ENCODE measurements at regions not wholly inside any gene's neighbourhood (a gene's known extent, or its start where the extent isn't known, plus 50 kb on each side); places are given as distances from the start of the nearest gene placed in this dataset.

DNA sequence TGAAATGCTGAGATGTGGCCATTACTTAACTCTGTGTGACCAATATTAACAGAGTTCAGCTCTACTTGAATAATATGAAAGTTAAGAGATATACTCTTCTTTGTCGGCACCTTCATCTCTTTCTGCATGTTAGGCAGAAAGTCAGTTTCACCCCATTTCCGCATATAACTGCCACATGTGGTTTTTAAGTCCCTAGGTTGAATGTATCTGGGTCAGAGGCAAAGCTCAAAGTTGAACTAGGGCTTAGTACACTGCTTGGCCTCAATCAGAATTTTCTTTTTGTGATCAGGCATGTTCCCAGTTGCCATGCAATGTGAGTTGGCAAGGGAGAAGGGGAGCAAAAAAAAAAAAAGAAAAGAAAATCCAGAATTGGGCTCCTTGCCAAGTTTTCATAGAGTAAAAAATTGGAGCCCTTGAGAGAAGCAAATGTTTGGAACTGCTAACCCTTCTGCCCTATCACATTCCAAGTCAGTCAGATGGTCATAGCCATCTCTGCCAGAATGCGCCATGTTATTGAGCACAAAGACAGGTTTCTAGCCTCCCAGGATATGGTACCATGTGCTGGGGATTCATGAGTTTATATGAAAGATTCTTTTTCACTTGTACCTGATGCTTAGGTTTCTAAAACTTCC, 251.2 kb upstream of the RORB start (continued):
- TF ChIP-seq, protein P1, sequence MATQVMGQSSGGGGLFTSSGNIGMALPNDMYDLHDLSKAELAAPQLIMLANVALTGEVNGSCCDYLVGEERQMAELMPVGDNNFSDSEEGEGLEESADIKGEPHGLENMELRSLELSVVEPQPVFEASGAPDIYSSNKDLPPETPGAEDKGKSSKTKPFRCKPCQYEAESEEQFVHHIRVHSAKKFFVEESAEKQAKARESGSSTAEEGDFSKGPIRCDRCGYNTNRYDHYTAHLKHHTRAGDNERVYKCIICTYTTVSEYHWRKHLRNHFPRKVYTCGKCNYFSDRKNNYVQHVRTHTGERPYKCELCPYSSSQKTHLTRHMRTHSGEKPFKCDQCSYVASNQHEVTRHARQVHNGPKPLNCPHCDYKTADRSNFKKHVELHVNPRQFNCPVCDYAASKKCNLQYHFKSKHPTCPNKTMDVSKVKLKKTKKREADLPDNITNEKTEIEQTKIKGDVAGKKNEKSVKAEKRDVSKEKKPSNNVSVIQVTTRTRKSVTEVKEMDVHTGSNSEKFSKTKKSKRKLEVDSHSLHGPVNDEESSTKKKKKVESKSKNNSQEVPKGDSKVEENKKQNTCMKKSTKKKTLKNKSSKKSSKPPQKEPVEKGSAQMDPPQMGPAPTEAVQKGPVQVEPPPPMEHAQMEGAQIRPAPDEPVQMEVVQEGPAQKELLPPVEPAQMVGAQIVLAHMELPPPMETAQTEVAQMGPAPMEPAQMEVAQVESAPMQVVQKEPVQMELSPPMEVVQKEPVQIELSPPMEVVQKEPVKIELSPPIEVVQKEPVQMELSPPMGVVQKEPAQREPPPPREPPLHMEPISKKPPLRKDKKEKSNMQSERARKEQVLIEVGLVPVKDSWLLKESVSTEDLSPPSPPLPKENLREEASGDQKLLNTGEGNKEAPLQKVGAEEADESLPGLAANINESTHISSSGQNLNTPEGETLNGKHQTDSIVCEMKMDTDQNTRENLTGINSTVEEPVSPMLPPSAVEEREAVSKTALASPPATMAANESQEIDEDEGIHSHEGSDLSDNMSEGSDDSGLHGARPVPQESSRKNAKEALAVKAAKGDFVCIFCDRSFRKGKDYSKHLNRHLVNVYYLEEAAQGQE (IDR thresholded peaks at IDR 0.05; ENCODE audit: unreplicated experiment): no peak
- TF ChIP-seq ZNF114 (CRISPR knock-in tag; IDR thresholded peaks at IDR 0.05): no peak
- TF ChIP-seq EZH2phosphoT487 (IDR thresholded peaks at IDR 0.05; ENCODE audit: unreplicated experiment): no peak
- TF ChIP-seq, protein P2, sequence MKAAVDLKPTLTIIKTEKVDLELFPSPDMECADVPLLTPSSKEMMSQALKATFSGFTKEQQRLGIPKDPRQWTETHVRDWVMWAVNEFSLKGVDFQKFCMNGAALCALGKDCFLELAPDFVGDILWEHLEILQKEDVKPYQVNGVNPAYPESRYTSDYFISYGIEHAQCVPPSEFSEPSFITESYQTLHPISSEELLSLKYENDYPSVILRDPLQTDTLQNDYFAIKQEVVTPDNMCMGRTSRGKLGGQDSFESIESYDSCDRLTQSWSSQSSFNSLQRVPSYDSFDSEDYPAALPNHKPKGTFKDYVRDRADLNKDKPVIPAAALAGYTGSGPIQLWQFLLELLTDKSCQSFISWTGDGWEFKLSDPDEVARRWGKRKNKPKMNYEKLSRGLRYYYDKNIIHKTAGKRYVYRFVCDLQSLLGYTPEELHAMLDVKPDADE (IDR thresholded peaks at IDR 0.05): no peak
- no peak for TF ChIP-seq ZNF331 (CRISPR knock-in tag; IDR thresholded peaks at IDR 0.05; ENCODE audit: low read depth)
- no peak for TF ChIP-seq POLR2AphosphoS5 (IDR thresholded peaks at IDR 0.05; ENCODE audit: low read depth)
- no peak for TF ChIP-seq EZH2 (IDR thresholded peaks at IDR 0.05; ENCODE audit: low read depth, unreplicated experiment)
- TF ChIP-seq CREB1 (CRISPR knock-in tag; IDR thresholded peaks at IDR 0.05; ENCODE audit: low read depth): no peak
- TF ChIP-seq NANOG (IDR thresholded peaks at IDR 0.05; ENCODE audit: borderline replicate concordance): no peak

DNA sequence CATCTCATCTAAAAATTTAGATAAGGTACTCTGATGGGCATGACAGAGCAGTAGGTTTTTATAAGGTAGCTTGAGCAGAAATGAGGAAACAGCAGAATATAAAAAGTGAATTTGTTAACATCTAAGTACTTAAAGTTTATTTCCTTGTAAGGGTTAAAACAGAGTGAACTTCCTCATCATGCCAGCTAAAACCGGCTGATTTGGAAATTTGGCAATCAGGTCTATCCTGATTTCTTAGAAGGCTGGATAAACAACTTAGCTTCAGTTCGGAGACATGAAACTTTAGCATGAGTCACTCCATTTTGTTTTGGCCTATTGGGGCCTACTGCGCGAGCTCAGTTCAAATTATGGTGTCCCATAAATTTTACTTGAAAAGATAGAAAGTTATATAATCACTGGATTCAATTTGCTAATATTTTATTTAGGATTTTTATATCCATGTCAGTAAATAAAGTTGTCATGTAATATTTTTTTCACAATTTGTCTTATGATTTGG, 241.6 kb upstream of the RORB start:
- Mint-ChIP-seq H3K36me3 (ENCODE audit: low read depth) (no peaks in the 10 kb centered on the region), H3K4me1 (no peaks in the 10 kb centered on the region), H3K27ac (no peak overlapping the region), H3K27me3 (ENCODE audit: insufficient read depth, low read depth, poor library complexity) (no peaks in the 10 kb centered on the region), H3K4me3 (no peak overlapping the region), H3K9me3 (no peaks in the 10 kb centered on the region; the same call in 2 of the 3 replicates)
- no peaks in the 10 kb centered on the region for H3K27me3 ChIP-seq (ENCODE audit: insufficient read depth)
- H2AFZ ChIP-seq: no peak overlapping the region
- no peak overlapping the region for H3K27ac ChIP-seq (ENCODE audit: low read depth)
- H3K79me2 ChIP-seq (replicated peaks; ENCODE audit: insufficient read depth): no peaks in the 10 kb centered on the region
- no peaks in the 10 kb centered on the region for H4K20me1 ChIP-seq (replicated peaks; ENCODE audit: insufficient read depth)
- no peak overlapping the region for H3K4me3 ChIP-seq
- H3K36me3 ChIP-seq (ENCODE audit: insufficient read depth): no peaks in the 10 kb centered on the region
- H3K9me2 ChIP-seq (ENCODE audit: insufficient read depth): no peaks in the 10 kb centered on the region
- ATAC-seq (no peak), DNase-seq (ENCODE audit: low spot score) (no peak)
- no peaks in the 10 kb centered on the region for H3K4me1 ChIP-seq (ENCODE audit: insufficient read depth)
- H3F3A ChIP-seq (replicated peaks; ENCODE audit: low read depth): no peaks in the 10 kb centered on the region
- no peak overlapping the region for H3K4me2 ChIP-seq
- TF ChIP-seq, protein P3, sequence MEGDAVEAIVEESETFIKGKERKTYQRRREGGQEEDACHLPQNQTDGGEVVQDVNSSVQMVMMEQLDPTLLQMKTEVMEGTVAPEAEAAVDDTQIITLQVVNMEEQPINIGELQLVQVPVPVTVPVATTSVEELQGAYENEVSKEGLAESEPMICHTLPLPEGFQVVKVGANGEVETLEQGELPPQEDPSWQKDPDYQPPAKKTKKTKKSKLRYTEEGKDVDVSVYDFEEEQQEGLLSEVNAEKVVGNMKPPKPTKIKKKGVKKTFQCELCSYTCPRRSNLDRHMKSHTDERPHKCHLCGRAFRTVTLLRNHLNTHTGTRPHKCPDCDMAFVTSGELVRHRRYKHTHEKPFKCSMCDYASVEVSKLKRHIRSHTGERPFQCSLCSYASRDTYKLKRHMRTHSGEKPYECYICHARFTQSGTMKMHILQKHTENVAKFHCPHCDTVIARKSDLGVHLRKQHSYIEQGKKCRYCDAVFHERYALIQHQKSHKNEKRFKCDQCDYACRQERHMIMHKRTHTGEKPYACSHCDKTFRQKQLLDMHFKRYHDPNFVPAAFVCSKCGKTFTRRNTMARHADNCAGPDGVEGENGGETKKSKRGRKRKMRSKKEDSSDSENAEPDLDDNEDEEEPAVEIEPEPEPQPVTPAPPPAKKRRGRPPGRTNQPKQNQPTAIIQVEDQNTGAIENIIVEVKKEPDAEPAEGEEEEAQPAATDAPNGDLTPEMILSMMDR (conservative IDR thresholded peaks at IDR 0.05; ENCODE audit: low read depth in 2 of 2): no peak
- TF ChIP-seq, protein P4, sequence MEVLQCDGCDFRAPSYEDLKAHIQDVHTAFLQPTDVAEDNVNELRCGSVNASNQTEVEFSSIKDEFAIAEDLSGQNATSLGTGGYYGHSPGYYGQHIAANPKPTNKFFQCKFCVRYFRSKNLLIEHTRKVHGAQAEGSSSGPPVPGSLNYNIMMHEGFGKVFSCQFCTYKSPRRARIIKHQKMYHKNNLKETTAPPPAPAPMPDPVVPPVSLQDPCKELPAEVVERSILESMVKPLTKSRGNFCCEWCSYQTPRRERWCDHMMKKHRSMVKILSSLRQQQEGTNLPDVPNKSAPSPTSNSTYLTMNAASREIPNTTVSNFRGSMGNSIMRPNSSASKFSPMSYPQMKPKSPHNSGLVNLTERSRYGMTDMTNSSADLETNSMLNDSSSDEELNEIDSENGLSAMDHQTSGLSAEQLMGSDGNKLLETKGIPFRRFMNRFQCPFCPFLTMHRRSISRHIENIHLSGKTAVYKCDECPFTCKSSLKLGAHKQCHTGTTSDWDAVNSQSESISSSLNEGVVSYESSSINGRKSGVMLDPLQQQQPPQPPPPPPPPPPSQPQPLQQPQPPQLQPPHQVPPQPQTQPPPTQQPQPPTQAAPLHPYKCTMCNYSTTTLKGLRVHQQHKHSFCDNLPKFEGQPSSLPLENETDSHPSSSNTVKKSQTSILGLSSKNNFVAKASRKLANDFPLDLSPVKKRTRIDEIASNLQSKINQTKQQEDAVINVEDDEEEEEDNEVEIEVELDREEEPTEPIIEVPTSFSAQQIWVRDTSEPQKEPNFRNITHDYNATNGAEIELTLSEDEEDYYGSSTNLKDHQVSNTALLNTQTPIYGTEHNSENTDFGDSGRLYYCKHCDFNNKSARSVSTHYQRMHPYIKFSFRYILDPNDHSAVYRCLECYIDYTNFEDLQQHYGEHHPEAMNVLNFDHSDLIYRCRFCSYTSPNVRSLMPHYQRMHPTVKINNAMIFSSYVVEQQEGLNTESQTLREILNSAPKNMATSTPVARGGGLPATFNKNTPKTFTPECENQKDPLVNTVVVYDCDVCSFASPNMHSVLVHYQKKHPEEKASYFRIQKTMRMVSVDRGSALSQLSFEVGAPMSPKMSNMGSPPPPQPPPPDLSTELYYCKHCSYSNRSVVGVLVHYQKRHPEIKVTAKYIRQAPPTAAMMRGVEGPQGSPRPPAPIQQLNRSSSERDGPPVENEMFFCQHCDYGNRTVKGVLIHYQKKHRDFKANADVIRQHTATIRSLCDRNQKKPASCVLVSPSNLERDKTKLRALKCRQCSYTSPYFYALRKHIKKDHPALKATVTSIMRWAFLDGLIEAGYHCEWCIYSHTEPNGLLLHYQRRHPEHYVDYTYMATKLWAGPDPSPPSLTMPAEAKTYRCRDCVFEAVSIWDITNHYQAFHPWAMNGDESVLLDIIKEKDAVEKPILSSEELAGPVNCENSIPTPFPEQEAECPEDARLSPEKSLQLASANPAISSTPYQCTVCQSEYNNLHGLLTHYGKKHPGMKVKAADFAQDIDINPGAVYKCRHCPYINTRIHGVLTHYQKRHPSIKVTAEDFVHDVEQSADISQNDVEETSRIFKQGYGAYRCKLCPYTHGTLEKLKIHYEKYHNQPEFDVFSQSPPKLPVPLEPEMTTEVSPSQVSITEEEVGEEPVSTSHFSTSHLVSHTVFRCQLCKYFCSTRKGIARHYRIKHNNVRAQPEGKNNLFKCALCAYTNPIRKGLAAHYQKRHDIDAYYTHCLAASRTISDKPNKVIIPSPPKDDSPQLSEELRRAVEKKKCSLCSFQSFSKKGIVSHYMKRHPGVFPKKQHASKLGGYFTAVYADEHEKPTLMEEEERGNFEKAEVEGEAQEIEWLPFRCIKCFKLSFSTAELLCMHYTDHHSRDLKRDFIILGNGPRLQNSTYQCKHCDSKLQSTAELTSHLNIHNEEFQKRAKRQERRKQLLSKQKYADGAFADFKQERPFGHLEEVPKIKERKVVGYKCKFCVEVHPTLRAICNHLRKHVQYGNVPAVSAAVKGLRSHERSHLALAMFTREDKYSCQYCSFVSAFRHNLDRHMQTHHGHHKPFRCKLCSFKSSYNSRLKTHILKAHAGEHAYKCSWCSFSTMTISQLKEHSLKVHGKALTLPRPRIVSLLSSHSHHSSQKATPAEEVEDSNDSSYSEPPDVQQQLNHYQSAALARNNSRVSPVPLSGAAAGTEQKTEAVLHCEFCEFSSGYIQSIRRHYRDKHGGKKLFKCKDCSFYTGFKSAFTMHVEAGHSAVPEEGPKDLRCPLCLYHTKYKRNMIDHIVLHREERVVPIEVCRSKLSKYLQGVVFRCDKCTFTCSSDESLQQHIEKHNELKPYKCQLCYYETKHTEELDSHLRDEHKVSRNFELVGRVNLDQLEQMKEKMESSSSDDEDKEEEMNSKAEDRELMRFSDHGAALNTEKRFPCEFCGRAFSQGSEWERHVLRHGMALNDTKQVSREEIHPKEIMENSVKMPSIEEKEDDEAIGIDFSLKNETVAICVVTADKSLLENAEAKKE (CRISPR knock-in tag; IDR thresholded peaks at IDR 0.05): no peak
- TF ChIP-seq NANOG (IDR thresholded peaks at IDR 0.05; ENCODE audit: borderline replicate concordance): no peak
- TF ChIP-seq CREB1 (CRISPR knock-in tag; IDR thresholded peaks at IDR 0.05; ENCODE audit: low read depth): no peak
